Activated CD8-positive, alpha-beta memory T cell treated with anti-CD3 and anti-CD28 coated beads for 24 hours (primary cell): ENCODE measurements at regions not wholly inside any gene's neighbourhood (a gene's known extent, or its start where the extent isn't known, plus 50 kb on each side); places are given as distances from the start of the nearest gene placed in this dataset.

Experiments
- DNase-seq: peaks from one replicate; pipeline ENCODE4 v3.0.0-alpha.2; 2020

DNA sequence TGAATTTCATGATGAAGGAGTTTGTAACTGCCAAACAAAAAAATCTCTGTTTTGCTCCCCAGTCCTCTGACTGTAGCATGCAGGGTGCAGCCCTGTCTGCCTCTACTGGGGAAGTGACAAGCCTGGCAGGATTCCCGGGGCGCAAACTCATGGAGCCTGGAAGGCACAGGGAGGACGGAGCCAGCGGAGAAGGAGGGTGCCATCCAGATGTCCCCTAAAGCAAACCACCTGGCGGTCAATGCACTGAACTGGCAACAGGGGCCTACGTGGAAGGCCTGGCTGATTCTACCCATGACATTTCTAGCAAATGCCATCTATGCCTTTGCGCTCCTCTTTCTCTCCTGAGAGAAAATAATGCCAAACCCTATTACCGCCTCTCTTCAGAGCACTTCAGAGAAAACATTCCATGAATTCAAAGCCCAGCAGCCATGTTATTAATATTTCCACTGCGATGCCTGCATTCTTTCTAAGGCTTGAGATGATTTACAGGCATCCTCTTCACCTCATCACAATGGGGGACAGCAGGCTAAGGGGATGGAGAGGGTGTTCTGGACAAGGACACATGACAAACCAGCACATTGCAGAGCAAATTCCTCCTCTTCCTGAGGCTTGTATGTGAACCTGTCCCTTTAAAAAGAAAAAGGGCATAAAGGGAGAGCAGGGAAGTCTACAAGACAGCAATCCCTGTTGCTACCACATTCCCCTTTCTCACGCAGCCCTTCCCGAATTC, 329.3 kb upstream of the NOCT start:
- DNase-seq = no peak

DNA sequence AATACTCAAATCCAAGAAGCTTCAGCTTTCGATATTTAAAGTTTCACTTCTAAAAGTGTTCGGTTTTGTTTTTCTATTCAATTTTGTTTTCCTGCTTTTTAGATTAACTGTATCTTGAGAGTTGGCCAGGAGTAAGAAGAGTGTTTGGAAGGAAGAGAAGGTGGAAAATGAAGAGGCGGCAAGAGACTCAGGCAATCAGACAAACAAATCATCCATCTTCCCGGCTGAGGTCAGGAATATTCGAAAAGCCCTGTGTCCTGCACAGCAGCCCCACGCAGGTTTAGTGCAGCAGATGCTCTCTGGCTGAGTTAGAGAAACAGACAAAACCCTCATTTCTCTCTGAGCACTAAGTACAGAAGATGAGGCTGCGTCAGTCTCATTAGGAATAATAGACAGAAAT, 330.3 kb upstream of the NOCT start:
- no peak for DNase-seq

DNA sequence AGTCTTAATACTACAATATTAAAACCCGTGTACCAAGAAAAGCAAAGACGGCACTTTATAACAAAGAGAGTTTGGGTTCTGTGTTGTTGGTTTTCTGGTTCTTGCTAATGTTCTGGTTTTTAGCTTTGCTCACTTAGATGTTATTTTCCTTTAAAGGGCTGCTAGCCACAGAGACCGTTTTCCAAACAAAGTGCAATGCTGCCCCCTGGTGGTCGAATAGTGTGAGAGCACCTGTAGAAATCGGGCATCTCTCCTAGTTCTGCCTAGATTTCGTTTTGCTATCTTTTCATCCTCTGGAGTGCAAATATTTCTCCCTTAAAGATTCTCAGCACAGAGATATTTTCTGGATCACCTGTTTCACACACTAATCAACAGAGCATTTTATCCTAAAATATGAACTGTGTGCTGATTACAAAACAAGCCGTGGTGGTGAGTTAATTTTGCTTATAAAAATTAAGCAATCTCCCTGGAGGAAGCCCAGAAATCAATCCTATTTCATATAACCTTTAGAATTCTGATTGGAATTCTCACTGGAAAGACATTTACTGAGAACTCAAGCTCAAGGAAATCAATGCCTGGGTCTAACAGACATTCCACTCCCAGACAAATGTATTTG, 334.5 kb upstream of the NOCT start:
- peak; percentile 85 for DNase-seq

DNA sequence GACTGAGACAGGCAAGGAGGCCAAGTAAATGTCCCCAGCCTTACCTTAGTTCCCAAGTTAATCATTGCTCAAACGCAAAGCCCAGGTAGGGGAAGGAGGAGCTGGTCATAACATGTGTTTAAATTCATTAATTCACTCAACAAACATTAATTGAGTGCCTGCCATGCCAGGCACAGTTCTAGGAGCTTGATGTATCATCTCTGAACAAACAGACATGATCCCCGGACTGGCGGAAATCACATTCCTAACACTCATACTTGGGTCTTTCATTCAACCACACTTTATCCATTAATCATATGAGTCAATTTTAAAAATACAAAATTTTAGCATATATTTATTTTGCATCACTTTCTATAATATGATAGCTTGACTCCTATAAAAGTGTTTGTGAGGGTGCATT, 335.3 kb upstream of the NOCT start:
- DNase-seq = no peak

DNA sequence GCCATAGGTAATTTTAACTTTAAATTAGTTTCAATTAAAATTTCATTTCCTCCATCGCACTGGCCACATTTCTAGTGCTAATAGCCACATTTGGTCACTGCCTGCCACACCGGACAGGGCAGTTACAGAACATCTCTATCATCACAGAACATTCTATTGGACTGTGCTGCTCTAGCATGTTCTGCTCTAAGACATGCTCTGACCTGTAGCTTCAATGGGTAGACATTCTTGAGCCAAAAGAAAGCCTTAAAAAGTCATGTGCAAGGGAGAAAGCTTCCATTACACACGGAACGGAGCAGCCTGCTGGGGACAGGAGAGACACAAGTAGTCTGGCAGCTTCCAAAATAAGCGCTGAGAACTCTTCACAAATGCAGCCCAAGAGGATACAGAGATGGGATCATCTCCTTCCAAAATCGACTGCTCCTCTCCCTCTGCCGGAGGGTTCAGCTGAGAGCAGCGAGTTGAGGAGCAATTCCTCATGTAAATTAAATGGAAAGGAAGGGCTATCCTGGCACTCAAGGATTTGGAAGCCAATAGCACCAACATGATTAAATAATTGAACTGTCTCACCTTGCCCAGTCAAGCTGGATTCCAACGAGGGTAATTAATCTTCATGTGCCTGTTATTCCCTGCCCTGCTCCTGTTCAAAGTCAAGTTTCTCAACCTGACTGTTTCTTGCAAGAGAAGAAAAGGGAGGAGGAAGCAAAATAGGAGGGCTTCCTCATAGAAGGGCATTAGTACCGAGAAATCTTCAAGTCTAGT, 336.4 kb upstream of the NOCT start:
- DNase-seq = no peak

DNA sequence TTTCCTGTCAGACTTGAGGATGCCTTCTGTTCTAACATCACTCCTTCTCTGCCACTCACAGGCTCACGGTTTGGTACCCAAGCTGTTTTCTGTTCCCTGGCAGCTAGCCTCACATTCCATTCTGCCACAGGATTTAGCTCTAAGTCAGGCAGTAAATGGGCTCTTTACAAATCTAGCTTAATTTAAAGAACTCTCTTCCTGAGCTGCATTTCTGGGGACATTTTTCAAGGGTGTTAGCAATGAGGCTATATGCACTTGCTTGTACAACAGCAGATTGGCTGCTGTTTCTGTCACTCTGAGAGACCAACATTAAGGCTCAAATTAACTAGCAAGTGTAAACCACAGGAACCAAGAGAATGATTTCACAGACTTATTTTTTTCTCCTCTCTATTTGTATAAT, 337.8 kb upstream of the NOCT start:
- no peak for DNase-seq

DNA sequence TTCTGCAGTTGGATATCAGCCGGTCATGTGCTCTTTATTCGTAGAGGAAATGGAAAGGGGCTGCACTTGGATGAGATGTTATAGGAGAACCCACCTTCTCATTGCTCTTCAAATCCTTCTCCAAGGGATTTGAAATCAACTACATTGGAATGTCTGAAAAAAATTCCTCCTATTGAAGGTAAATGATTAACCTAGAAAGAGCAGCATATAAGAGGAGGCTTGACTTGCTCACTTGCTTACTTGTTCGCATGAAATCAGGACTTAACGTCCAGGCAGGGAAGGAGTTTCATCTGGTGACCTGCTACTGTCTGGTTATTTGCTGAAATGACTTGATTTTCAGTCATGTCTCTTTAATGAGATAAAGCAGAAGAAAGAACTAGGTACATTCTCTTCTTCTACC, 338.4 kb upstream of the NOCT start:
- DNase-seq = no peak

DNA sequence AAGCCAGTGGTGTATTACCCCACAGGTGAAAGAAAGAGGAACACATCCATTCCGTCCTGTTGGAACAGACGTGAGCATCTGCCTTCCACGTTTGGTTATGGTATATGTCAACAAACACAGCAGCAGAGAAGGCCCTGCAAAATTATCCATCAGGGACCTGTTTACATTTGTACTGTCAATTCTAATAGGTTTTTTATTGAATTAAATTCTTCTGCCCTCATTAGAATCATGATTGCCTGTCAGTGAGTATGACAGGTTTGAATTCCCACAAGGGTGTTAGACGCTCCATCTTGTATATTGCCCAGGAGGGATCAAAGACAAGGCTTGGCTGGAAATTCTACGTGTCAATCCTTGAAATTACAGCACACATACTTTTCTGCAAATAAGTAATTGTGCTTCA, 339.9 kb upstream of the NOCT start:
- DNase-seq = no peak

DNA sequence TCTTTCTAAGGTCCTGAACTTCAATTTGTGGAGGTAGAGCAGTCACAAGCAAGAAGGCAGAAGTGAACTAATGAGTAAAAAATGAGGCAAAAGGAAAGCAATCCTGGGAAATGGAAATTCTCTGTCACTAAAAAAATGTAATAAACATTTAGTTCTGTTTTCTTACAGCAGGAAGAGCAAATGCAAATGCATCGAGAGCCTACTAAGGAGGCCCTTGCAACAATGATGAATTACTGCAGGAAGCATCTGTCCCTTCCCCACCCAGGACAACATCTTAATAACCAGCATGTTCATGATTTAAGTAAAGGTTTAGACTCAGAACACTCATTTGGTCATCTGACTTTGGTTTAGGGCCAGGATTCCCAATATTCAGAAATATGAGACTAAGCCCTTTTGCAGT, 341.4 kb upstream of the NOCT start:
- DNase-seq = no peak

DNA sequence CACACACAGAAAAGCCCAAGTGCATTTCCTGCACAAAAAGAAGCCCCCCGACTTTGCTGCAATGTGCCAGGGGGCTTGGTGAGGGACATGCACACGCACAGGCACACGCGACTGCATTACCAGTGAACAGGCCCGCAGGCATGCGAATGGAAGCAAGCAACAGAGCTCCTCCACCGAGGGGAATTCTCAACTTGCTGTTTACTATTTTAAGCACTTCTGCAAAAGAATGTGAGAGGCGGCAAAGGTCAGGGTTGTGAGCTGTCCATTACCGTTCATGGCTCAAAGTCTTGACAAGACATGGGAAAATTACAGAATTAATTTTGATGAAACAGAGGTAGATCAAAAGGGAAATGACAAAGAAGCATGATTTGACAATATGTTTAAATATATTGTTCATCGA, 342.5 kb upstream of the NOCT start:
- DNase-seq = no peak

DNA sequence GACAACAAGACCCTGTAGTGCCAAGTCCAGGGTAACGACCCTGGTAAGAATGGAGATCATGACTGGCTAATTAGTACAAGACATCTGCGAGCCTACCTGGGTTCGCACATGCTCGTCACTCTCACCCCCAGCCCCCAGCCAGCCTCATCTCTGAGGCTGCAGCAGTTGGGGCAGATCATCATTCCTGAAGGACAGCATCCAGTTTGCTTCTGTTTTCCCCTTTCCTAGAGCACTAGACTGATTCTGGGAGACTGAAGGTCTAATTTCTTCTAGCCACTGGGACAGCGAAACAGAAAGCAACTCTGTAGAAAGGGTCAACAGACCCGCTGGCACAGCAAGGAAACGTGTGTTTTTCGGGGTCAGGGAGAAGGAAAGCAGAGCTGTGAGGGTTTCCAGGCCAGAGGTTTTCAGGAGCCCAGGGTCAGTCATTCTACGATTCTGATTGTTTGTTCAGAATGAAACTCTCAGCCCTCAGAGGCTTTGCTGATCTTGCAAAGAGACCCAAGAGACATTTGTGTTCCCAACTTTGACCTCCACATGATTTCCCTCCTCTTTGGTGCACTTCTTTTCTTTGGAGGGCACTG, 343.1 kb upstream of the NOCT start:
- DNase-seq = no peak

DNA sequence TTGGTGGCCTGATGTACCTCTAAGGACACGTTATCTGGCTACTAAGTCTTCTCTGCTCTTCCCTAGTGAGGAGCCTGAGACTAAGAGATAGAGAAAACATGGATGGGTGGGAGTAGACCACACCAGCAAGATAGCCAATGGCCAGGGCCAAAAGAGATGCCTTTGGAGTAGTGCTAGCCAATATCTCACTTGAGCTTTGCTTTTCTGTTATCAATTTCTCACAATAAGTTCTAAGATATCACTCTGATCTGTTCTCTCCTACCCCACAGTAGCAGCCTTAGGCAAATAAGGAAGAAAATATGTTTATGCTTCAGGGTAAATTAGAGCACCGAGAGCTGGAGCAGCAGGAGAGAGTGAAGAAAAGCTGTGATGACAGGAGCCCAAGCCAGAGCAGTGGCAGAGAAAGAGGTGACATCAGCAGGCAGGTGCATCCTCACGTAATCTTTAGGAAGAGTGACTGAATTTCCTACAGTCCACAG, 343.9 kb upstream of the NOCT start:
- no peak for DNase-seq

DNA sequence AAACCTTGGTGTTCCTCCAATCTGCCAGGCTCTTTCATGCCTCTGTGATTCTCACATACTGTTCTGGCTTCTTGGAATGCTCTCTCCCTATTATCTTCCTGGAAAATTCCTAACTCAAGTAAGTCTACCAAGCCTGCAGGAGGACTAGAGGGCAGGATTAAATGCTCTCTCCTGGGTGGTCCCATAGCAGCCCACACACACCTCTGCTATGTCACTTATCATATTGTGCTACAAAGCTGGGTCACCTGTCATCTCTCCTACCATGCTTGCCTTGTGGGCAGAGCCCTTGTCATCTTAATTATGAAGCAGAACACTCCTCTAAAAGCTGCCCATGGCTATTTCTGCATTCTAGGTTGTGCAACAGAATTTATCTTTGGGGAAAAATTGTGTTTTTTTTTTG, 344.5 kb upstream of the NOCT start:
- no peak for DNase-seq

DNA sequence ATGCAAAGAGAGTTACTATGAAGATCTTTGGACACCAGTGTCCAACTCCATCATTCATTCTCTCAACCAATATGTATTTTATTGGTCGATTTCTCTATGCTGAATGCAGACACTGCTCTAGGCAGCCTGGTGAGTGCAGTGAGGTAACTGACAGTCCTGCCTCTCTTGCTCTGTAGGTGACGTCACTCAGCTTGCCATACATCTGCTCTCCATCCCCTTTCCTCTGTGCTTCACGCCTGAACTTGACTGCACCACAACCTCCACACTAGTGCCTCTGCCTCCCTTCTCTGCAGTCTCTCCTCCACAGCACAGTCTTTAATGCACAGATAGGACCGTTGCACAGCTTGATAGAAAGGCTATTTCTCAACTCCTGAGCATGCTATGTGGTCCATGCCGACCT, 344.9 kb upstream of the NOCT start:
- no peak for DNase-seq

DNA sequence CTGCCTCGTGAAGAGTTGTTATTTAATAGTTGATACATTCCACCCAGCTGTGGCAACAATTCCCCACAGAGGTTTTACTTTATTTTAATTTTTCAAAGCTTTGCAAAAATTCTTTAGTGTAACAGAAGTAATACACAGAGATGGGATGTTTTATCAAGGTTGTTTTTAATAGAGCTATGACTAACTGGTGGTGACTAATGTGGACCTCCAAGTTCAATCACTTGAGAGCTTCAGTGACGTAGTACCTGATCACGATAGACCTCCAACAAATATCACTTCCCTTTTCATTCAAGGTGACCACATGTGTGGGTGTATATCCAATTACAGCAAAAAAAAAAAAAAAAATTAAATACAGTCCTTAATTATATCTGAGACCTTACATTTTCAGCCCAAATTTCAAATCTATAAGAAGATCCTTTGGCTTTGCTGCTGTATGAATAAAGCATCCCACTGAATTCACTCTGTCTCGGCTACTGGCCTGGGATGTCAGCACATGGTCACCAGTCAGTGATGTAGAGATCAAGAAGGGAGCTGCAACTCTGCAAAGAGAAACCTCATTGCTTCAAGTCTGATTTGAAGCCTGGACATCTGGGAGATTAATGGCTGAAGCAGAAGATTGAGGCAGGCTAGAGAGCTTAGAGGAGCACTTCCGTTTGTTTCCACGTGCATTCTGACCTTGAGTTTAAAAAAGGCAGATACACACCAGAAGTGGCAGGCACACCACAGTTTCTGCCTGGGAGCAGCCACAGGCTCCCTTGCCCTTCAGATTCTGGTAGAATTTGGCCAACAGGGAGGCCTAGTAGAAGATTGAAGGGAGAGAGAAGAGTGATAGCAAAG, 345.9 kb upstream of the NOCT start:
- no peak for DNase-seq

DNA sequence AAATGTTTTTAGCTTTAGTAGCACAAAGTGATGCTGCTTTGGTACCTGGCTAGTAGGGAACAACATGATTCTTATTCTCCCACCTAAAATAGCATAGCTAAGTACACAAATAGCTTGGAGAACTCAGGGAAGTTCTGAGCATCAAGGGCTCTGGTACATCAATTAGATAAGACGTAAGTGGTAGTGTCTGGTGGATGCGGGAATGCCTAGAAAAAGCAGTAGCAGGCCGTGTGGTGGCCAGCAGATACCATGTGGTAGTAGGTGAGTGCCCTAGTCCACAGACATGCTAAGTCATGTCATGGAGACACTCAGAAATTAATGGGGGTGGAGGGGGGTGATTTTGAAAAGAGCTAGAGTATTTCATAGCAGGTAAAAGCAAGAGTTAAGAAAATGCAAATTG, 347.3 kb upstream of the NOCT start:
- no peak for DNase-seq

DNA sequence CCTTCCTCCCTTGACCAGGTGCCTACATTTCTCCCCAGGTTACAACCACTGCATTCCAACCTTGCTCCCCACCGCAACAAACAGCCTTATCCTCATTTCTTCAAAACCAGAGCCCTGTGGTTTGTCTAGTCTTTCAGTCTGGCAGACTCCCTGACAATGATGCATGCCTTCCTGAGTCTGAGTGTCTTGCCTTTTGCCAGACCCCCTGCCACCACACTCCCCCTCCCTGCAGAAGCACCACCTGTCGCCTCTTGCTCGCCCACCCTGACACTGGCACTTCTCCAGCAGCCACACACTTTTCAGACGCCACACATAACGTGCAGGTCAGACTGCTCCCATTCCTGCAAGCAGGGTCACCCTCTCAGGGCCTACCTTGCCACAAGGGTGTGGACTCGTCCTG, 349.2 kb upstream of the NOCT start:
- no peak for DNase-seq

DNA sequence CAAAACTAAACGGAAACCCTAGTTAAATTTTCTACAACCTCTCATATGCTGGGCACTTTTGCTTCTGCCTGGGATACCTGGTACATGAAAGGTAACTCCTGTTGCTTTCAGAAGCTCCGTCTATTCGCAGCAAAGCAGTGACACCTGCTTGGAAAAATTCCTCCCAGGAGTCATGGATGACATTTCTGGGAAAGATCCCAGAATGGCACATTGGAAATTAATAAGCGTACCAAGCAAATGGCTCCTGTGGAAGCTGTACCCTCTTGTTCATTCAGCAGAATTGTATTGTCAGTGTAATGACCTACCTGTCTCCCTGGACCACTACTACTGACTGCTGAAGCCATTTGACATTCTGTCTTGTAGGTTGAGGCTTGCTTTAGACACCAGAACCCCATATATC, 349.7 kb upstream of the NOCT start:
- no peak for DNase-seq

DNA sequence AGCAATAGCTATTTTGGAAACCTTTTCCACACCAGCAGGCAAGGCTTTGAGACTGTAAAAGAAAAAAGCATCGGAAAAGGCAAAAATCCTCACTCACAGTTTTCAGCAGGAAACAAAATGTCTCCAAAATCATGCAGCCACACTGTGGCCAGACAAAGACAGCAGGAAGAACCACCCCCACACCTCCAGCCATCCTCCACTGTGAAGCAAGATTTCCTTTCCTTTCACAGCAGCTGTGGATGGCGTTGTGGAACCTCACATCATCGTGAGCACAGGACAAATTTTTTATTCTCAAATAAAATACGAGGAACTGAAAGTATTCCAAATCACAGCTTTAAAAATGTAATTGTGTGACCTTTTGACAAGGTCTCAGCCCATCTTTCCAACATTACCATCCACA, 351.7 kb upstream of the NOCT start:
- DNase-seq = no peak

DNA sequence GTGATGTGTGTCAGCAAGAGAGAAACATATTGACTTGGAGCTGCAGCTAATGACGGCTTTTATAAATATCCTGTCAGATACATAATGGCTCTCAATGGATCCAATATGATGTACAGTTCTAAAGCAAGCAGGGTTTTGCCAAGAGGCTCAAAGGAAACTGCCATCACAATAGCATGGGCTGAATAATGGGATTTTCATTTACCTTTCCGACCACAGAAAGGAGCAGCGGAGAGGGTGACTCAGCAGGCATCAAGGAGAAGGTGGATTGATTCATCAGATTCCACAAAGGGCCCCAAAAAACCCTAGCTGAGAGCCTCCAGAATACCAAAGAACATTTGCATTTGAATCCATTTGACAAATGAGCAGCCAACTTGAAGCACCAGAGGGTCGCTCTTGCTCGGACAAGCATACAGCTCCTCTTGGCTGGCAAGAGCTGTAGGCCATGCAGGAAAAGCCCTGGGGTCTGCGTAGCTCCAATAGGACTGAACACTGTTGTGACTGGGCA, 355.7 kb upstream of the NOCT start:
- no peak for DNase-seq

DNA sequence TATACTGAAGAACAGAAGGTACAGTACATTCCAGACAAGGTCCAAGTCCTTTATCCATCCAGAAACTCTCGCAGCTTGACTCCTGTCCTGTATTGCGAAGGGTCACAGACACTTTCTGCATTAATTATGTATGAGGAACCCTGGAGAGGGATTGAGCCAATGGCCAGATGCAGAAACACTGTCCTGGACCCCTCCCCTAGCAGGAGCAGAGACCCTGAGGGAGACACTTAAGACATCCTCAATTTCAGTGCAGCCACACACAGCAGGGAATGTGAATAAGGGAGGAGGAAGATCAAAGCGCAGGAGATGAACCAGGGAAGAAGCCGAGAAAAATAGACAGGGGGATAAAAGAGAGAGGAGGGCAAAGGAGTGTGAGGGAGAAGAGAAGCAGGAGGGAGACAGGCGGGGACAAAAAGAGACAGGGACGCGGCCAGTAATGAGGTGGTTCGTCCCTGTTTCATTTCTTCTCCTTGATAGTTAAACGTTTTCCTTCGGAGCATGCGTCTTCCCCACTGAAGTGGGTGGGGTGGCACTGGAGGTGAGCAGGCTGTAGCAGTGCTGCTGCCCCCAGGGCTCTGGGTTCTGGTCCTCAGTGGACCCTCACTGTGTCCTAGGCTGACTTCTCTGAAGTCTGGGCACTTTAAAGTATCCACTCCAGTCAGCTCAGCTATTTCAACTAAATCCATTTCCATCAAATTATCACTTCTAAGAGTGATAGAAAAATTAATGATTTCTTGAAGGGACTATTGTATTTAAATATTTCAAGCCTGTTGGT, 356.4 kb upstream of the NOCT start:
- no peak for DNase-seq

DNA sequence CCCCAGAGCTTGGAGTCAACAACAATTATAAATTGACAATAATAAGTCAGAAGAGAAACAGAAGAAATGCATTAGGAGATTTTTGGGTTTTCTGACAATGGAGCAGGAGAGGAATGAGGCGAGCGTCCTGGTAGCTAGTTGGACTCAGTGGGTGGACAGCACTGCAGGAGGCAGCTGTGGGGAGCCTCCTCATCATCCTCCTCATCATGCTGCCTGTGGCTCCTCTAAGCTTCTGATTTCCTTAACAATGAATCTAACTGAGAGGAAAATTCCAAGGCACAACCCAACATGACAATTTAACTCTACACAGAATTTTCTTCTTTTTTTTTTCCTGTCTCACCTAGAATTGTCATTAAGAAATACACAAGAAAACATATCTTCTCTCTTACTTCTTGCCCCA, 357.1 kb upstream of the NOCT start:
- no peak for DNase-seq
